Activated CD4-positive, alpha-beta T cell treated with anti-CD3 and anti-CD28 coated beads, Interleukin-2, amount 50 U/mL, for 16 hours (primary cell): ENCODE measurements at regions not wholly inside any gene's neighbourhood (a gene's known extent, or its start where the extent isn't known, plus 50 kb on each side); places are given as distances from the start of the nearest gene placed in this dataset.

ENCODE experiments used
- DNase-seq: peaks from one replicate; pipeline ENCODE4 v3.0.0-alpha.2; 2020

- no peak for DNase-seq
Measured at GRCh38 chr18:46353460-46353859, 249.3 kb downstream of the HAUS1 start.

DNA sequence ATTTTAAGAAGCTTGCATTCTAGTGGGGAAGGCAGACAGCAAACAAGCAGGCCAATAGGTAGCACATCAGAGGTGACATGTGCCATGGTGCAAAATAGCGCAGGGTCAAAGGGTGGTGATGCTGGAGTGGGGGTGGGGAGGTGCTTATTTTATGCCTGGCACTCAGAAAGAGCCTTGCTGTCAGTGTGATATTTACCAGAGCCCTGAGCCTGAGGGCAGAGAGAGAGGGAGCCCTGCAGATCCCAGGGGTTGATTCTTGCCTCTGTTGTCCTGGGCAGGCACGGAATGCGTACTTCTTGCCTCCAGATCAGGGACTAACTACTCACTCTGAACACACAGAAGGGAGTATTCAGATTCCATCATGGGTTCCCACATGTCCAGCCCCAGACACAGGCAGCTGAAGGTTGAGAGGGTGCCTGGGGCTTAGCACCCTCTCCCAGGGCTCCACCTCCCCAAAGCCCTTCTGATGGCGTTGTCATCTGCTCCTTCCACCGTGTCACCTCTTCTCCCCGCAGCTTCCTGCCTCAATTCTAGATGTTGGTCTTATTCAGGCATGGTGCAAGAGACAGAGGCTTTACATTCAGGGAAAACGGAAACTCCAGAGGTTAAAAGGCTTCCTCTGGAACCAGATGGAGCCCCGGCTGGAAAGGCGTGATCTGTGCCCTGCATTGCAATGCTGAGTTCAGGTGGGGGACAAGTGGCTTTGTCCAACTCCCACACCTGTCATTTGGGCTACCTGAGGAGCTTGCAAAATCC lies 252.3 kb downstream of the HAUS1 start:
- DNase-seq, result no peak

DNA sequence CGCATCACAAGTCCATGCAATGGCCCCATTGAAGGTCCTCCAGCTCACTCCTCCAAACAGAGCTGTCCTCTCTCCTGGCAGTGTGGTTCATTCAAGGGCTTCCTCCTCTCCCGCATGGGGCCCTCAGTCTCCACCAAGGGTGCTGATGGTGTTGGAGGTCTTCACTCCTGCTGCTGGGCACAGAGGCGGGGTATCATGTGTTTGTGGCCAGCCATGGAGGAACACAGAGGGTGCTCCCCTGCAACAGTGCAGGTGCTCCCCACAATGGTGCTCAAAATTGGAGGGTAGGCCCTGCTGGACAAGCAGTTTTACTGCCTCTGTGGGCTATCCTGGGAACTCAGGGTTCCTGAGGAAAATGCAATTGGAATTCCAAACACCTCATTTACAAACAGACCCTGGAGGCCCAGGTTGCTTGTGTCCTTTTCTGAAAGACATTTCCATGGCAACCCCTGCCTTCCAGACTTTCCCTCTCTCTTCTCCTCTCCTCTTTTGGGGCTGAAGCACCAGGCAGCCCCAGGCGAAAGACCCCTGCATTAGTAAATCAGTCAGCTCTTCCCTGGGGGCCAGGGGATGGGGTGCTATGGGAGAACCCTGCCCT lies 256.0 kb downstream of the HAUS1 start:
- no peak for DNase-seq

DNA sequence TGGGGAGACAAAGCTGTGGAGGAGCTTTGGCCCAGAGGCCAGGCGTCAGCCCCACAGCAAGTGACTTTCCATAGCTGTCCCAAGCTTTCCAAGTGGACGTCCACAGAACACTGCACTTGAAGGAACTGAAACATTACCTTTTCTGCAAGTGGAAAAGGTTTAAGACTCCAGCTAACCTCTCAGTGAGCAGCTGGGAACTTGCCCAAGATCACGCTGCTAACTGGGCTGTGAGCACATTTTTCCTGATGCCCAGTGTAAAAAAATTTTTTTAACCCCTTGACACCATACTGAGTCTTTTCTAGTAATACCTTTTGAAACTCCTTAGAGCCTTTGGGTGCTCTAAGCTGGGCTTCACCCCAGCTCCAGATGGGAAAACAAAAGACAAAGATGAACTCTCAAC lies 256.7 kb downstream of the HAUS1 start:
- no peak for DNase-seq

DNA sequence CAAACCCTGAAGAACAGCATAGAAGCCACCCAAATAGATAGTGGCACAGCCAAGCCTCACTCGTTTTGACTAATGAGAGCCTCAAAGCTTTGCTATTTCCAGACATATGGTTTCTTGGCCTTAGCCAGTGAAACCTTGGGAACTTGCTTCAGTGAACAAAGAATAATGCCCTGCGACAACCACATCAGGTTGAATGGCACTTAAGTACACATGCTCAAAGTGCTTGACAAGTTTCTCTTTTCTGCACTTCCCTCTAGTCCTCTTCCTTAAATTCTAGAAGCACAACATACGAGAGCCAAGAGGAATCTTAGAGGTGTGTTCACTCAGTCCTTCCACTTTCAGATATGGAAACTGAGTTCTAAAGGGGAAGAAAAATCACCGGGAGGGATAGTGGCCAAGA lies 258.3 kb downstream of the HAUS1 start:
- no peak for DNase-seq

DNA sequence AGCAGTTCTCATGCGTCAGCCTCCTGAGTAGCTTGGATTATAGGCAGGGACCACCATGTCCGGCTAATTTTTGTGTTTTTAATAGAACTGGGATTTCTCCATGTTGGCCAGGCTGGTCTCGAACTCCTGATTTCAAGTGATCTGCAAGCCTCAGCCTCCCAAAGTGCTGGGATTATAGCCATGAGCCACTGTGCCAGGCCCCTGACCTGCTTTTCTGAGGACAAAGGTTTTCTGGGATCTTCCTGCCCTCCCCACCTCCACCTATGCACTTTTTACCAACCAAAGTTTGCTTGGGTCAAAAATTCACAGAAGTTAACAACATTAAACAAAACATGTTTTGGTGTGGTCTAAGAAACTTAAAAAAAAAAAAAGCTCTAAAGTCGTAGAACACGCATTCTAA lies 259.9 kb downstream of the HAUS1 start:
- no peak for DNase-seq

- no peak for DNase-seq
Measured at GRCh38 chr18:46366201-46366600, 262.0 kb downstream of the HAUS1 start.

- DNase-seq, result no peak
Measured at GRCh38 chr18:46366751-46367376, 262.7 kb downstream of the HAUS1 start.

DNA sequence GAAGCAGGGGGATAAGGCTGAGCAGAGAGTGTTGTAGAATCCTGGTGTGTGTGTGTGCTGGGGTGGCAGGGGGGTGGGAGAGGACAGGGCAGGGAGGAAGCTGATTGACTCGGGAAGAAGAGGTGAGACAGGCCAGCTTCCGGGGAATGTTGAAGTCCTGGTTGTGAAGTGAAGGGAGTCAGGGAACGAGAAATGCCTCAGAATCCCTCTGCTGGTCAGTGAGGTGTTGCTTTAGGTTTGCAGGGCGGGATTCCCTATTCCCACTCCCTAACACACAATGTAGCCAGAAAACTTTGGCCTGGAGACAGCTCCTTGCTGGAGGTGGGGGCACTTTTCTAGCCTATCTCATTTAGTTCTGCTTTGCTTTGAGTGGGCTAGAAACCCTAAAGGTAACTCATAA lies 265.1 kb downstream of the HAUS1 start:
- DNase-seq, result no peak

- no peak for DNase-seq
Measured at GRCh38 chr18:46370898-46371297, 266.7 kb downstream of the HAUS1 start.

DNA sequence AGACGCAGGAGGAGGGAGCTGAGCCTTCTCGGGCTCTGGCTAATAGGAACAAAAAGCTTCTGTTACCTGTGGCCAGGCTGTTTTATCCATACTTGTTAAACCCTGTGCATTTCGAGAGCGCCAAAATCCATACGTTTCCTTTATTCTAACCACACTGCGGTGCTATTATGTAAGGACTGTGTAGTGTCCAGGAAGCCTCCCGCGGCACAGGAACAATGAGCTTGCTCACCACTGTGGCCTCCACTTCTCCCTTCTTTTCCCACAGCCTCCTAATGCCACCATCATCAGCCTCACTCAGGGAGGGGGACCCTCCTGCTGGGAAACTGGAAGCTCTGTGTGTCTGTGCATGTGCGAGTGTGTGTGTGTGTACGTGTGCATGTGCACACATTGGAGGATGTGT lies 268.5 kb downstream of the HAUS1 start:
- DNase-seq, result no peak

- no peak for DNase-seq
Measured at GRCh38 chr18:46373131-46373530, 268.9 kb downstream of the HAUS1 start.

- DNase-seq, result no peak
Measured at GRCh38 chr18:46373791-46374190, 269.6 kb downstream of the HAUS1 start.

DNA sequence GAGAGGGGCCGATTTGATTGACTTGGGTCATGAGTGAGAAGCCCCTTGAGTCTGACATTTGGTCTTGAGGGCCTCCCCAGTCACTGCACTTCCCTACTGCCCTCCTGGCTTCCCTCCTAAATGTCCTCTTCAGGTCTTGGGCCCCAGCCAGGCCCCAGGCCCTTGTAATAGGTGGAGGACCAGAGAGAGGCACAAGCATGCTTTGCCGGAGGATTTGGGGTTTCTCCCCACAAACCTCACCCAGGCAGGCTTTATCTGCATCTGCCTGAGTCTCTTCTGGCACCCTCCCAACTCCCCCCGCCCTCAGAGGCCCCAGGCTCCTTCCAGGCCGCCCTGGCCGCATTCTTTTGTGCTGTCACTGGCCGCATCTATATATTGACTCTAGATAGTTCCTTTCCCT lies 270.7 kb downstream of the HAUS1 start:
- no peak for DNase-seq

GRCh38 chr18:46377557-46377956 lies 273.4 kb downstream of the HAUS1 start:
- DNase-seq, result no peak

GRCh38 chr18:46378126-46378863 lies 274.1 kb downstream of the HAUS1 start:
- DNase-seq, result no peak

DNA sequence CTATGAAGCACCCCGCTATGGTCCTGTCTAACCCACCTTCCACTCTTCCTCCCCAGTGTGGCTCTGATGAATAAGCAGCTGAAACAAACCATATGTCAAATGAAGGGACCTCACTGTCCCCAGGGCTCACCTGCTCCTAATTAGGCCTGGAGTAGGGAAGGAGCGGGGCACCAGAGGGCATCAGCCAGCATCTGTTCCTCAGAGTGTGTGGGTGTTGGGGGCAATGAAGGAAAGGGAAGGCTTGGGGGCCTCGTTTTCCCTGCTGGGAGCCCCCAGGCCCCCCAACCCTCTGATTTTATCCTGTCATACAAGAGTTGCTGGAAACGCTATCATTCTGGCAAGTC lies 274.7 kb downstream of the HAUS1 start:
- DNase-seq, result no peak

GRCh38 chr18:46379323-46379950 lies 275.3 kb downstream of the HAUS1 start:
- DNase-seq, result no peak

DNA sequence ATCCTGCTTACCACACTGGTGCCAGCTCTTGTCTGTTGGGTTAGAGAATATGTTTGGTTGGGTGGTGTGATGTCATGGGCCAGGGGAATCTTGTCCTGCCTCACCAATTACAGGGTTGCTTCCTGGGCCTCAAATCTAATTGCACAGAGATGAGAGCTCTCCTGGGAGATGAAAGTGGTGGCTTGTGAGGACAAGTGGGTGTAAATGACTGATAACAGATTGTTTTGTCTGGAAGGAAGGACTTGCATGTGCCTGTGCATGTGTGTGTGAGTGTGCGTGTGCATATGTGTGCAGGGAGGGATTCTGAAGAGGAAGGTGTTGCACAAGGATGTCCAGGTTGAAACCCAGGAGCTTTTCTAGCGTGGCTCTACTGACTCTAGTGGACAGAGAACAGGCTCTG lies 271.9 kb downstream of the LOXHD1 start:
- no peak for DNase-seq

DNA sequence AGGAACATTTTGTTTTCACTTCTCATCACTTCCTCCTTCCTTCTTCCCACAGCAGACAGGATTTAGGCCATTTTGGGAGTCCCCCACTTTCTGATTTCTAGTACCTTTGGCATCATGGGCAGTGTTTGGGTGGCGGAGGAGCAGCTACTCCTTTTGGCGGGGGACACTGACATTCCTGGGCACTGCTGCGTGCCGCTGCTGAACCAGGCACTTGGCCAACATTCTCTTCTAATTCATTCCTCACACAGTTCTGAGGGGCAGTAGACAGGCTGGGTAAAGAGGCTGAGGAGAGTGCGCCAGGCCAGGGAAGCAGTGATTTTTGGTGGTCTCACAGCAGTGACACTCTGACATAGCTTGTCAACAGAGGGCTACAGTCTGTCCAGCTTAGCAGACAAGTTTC lies 270.2 kb downstream of the LOXHD1 start:
- DNase-seq, result no peak

DNA sequence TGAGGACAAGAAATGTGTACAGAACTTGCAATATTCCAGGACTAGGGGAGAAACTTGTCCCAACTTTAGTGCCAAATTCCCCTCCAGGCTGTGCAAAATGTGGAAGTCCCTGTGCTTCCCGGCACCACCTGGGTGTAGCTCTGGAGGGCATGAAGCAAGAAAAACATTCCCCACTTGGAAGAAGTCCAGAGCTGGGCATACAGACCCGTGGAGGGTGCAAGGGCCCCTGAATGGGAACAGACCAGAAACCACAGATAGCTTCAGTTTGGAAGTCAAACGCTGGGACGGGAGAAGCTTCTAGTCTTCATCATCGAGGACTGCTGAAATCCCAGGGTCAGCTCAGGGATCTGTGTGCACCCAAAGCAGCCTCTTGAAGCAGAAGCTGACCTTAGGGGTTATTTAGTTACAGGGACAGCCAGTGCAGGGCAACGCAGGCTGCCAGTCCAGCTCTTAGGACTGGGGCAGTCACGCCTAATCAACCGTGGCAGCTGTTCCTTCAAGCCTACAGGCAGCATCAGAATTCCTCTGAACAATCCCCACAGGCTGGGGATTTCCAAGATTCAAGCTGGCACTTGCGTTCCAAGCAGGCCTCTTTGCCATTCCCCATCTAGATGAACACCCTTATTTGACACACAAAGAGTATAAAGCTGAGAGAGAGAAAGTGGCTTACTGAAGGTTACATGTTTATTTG lies 269.4 kb downstream of the LOXHD1 start:
- DNase-seq, result no peak

GRCh38 chr18:46388286-46388685 lies 268.7 kb downstream of the LOXHD1 start:
- DNase-seq, result no peak

- DNase-seq, result no peak
Measured at GRCh38 chr18:46392576-46392975, 264.4 kb downstream of the LOXHD1 start.
